Loucy (cell line): ENCODE measurements at regions not wholly inside any gene's neighbourhood (a gene's known extent, or its start where the extent isn't known, plus 50 kb on each side); places are given as distances from the start of the nearest gene placed in this dataset.

Source experiments
- CTCF ChIP-seq: fragments of 200-600 bp; sonication (generic); conservative IDR thresholded peaks from 2 replicates; pipeline ENCODE4 v1.5.1; 2014; ENCODE audit warnings: mild to moderate bottlenecking, antibody characterized with exemption, low read length
- EZH2phosphoT487 ChIP-seq: fragments of 200-600 bp; IDR thresholded peaks from 2 replicates; pipeline ENCODE4 v1.6.1; 2018; ENCODE audit warnings: antibody characterized with exemption, mild to moderate bottlenecking, moderate library complexity, borderline replicate concordance

GRCh38 chr9:33697171-33697570, 98.2 kb upstream of the PRSS3 start:
- TF ChIP-seq CTCF (no peak), EZH2phosphoT487 (no peak)
